Gastroesophageal sphincter (tissue), 3 donors: ENCODE measurements at regions not wholly inside any gene's neighbourhood (a gene's known extent, or its start where the extent isn't known, plus 50 kb on each side); places are given as distances from the start of the nearest gene placed in this dataset.

Experiments
- CTCF ChIP-seq, 4 experiments: fragments of 200-600 bp in 2 of 4; fragments of 450-650 bp in 2 of 4; sonication (generic) in 1 of 4; IDR thresholded peaks; one replicate each; pipeline ENCODE4 v1.5.1; 2017 to 2019; ENCODE audit warnings: antibody characterized with exemption in 4 of 4, mild to moderate bottlenecking in 2 of 4, moderate library complexity in 2 of 4
- POLR2A ChIP-seq, 2 donors: fragments of 450-650 bp; IDR thresholded peaks; one replicate each; pipeline ENCODE4 v1.6.1; 2017; ENCODE audit warnings: antibody characterized with exemption in 2 of 2, mild to moderate bottlenecking in 2 of 2, moderate library complexity in 1 of 2

- TF ChIP-seq CTCF (IDR thresholded peaks at IDR 0.05) (no peak), POLR2A (IDR thresholded peaks at IDR 0.05) (no peak)
Measured at GRCh38 chr4:151530783-151531182, 121.8 kb downstream of the FHIP1A start.
